ENCODE measurements at regions not wholly inside any gene's neighbourhood (a gene's known extent, or its start where the extent isn't known, plus 50 kb on each side); places are given as distances from the start of the nearest gene placed in this dataset.

- DNase-seq = no peak
Measured at GRCh38 chr5:40384782-40385390, 294.8 kb upstream of the PTGER4 start.

GRCh38 chr5:40383749-40384651, 295.7 kb upstream of the PTGER4 start:
- DNase-seq = peak; percentile 33

GRCh38 chr5:40381676-40382363, 297.9 kb upstream of the PTGER4 start:
- no peak for DNase-seq

GRCh38 chr5:40381016-40381415, 298.7 kb upstream of the PTGER4 start:
- DNase-seq = no peak

- no peak for DNase-seq
Measured at GRCh38 chr5:40378396-40379177, 301.1 kb upstream of the PTGER4 start.

- DNase-seq = no peak
Measured at GRCh38 chr5:40376566-40376965, 303.1 kb upstream of the PTGER4 start.

- DNase-seq = no peak
Measured at GRCh38 chr5:40374853-40375252, 304.9 kb upstream of the PTGER4 start.

GRCh38 chr5:40368200-40368599, 311.5 kb upstream of the PTGER4 start:
- DNase-seq = no peak

GRCh38 chr5:40367255-40367654, 312.5 kb upstream of the PTGER4 start:
- no peak for DNase-seq

GRCh38 chr5:40365342-40366330, 314.1 kb upstream of the PTGER4 start:
- no peak for DNase-seq

- DNase-seq = no peak
Measured at GRCh38 chr5:40364441-40364840, 315.3 kb upstream of the PTGER4 start.

GRCh38 chr5:40361378-40361777, 318.3 kb upstream of the PTGER4 start:
- DNase-seq = no peak

GRCh38 chr5:40360685-40361084, 319.0 kb upstream of the PTGER4 start:
- DNase-seq = no peak

- no peak for DNase-seq
Measured at GRCh38 chr5:40359832-40360231, 319.9 kb upstream of the PTGER4 start.

GRCh38 chr5:40359093-40359492, 320.6 kb upstream of the PTGER4 start:
- DNase-seq = no peak

- no peak for DNase-seq
Measured at GRCh38 chr5:40356248-40356647, 323.5 kb upstream of the PTGER4 start.

- DNase-seq = no peak
Measured at GRCh38 chr5:40355846-40356245, 323.9 kb upstream of the PTGER4 start.

GRCh38 chr5:40355181-40355580, 324.5 kb upstream of the PTGER4 start:
- DNase-seq = no peak

GRCh38 chr5:40354171-40354570, 325.5 kb upstream of the PTGER4 start:
- no peak for DNase-seq

- DNase-seq = no peak
Measured at GRCh38 chr5:40353442-40353841, 326.3 kb upstream of the PTGER4 start.

GRCh38 chr5:40347981-40348725, 331.6 kb upstream of the PTGER4 start:
- DNase-seq = no peak
